ENCODE measurements at regions not wholly inside any gene's neighbourhood (a gene's known extent, or its start where the extent isn't known, plus 50 kb on each side); places are given as distances from the start of the nearest gene placed in this dataset.

- no peak overlapping the region for H3K4me3 ChIP-seq
These were observed 366.5 kb upstream of the CCDC196 start for GRCh38 chr14:66119606-66120231.

DNA sequence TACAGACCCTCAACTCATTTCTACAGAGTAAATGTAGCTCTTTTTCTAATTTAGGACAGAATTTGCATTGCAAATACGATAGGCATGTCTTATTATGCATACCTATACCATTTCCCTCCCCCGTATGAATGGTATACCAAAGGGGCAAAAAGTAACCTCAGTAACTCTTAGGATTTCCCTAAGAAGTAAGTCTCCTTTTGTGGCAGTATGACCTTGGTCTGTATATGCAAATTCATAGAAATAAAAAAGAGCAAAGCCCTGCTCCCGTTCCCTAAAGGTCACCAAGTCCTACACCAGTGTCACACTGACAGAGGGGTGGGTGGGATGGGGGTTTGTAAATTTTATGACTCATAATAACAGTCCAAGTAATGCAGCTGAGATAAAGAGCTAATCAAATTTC is 365.8 kb upstream of the CCDC196 start:
- no peak for DNase-seq
- Histone ChIP-seq H3K36me3 (ENCODE audit: control insufficient read depth in 4 of 4, insufficient read depth in 4 of 4, low read length in 4 of 4) (no peaks in the 10 kb centered on the region), H3K9ac (ENCODE audit: insufficient read depth in 1 of 2, low read length in 2 of 2) (no peak overlapping the region), H3K27ac (ENCODE audit: low read depth in 1 of 2, low read length in 1 of 2) (no peak overlapping the region), H3K4me3 (no peak overlapping the region), H3K27me3 (ENCODE audit: control insufficient read depth in 3 of 3, insufficient read depth in 3 of 3, low read length in 2 of 3) (no peaks in the 10 kb centered on the region), H3K9me3 (ENCODE audit: control insufficient read depth in 4 of 4, insufficient read depth in 3 of 4, low read length in 3 of 4) (no peaks in the 10 kb centered on the region), H3K4me1 (ENCODE audit: control insufficient read depth in 5 of 5, insufficient read depth in 5 of 5, low read length in 5 of 5) (no peaks in the 10 kb centered on the region)
- 85 to 86% methylated on average over 3 of the region's 3 CpGs for WGBS, 2 donors
- TF ChIP-seq CTCF (IDR thresholded peaks at IDR 0.05; ENCODE audit: control extremely low read depth, extremely low read depth) = no peak
- ATAC-seq (ENCODE audit: insufficient read depth, low FRiP score) = no peak

More at GRCh38 chr14:66119606-66120231, 366.5 kb upstream of the CCDC196 start:
- Histone ChIP-seq H3K9me3 (ENCODE audit: control insufficient read depth in 4 of 4, insufficient read depth in 3 of 4, low read length in 3 of 4) (no peaks in the 10 kb centered on the region), H3K27me3 (ENCODE audit: control insufficient read depth in 3 of 3, insufficient read depth in 3 of 3, low read length in 2 of 3) (no peaks in the 10 kb centered on the region), H3K4me1 (ENCODE audit: control insufficient read depth in 5 of 5, insufficient read depth in 5 of 5, low read length in 5 of 5) (no peaks in the 10 kb centered on the region), H3K9ac (ENCODE audit: insufficient read depth in 1 of 2, low read length in 2 of 2) (no peak overlapping the region), H3K36me3 (ENCODE audit: control insufficient read depth in 4 of 4, insufficient read depth in 4 of 4, low read length in 4 of 4) (no peaks in the 10 kb centered on the region), H3K27ac (ENCODE audit: low read depth in 1 of 2, low read length in 1 of 2) (no peak overlapping the region)
- TF ChIP-seq CTCF (IDR thresholded peaks at IDR 0.05; ENCODE audit: control extremely low read depth, extremely low read depth) = no peak
- no peak for ATAC-seq (ENCODE audit: insufficient read depth, low FRiP score)
- 90 to 96% methylated on average over 5 of the region's 5 CpGs for WGBS, 2 donors
- no peak for DNase-seq

DNA sequence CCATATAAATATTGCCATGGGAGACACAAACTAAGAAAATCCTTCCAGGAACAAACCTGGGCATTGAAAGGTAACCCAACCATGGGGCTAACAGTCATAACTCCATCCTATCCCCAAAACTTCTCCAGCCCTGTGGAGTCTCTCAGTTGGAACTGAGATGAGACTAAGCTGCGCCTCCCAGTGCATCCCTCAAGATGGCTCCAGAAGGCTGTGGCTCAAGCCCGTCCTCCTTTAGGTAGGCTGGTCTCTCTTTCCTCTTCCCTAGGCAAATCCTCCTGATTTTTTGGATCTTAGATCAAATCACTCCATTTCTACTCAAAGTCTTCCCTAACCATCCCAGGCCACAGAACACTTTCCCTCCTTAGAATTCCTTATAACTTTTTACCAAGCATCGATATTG is 364.3 kb upstream of the CCDC196 start:
- Histone ChIP-seq H3K4me1 (ENCODE audit: control insufficient read depth in 5 of 5, insufficient read depth in 5 of 5, low read length in 5 of 5) (no peaks in the 10 kb centered on the region), H3K27ac (ENCODE audit: low read depth in 1 of 2, low read length in 1 of 2) (no peak overlapping the region), H3K27me3 (ENCODE audit: control insufficient read depth in 3 of 3, insufficient read depth in 3 of 3, low read length in 2 of 3) (no peaks in the 10 kb centered on the region), H3K36me3 (ENCODE audit: control insufficient read depth in 4 of 4, insufficient read depth in 4 of 4, low read length in 4 of 4) (no peaks in the 10 kb centered on the region), H3K9ac (ENCODE audit: insufficient read depth in 1 of 2, low read length in 2 of 2) (no peak overlapping the region), H3K4me3 (no peak overlapping the region), H3K9me3 (ENCODE audit: control insufficient read depth in 4 of 4, insufficient read depth in 3 of 4, low read length in 3 of 4) (no peaks in the 10 kb centered on the region)
- no peak for TF ChIP-seq CTCF (IDR thresholded peaks at IDR 0.05; ENCODE audit: control extremely low read depth, extremely low read depth)
- 93% methylated on average over 3 of the region's 3 CpGs for WGBS, 2 donors
- DNase-seq (no peak), ATAC-seq (ENCODE audit: insufficient read depth, low FRiP score) (no peak)

DNA sequence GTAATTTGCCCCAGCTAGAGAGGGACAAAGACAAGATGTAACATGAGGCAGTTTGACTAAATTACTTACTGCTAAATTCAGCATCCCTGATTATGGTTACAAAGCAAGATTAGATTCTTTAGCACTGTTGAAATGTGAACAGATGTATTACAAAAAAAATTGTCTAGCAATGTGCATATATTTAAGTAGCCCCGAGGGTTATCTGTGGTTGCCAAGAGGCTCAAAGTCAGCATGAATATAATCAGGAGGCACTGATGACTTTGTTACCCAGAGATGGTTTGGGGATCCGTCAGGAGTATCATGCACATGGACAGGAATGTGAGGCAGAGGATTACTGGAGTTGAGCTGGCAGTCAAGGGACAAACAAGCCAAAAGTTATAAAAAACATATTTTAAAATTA is 356.9 kb upstream of the CCDC196 start:
- WGBS, 2 donors = 81 to 88% methylated on average over 2 of the region's 2 CpGs

More for the DNA sequence above, 356.9 kb upstream of the CCDC196 start:
- no peak for TF ChIP-seq CTCF (IDR thresholded peaks at IDR 0.05; ENCODE audit: control extremely low read depth, extremely low read depth)
- H3K9me3 ChIP-seq (ENCODE audit: control insufficient read depth in 4 of 4, insufficient read depth in 3 of 4, low read length in 3 of 4) = no peaks in the 10 kb centered on the region
- H3K4me1 ChIP-seq (ENCODE audit: control insufficient read depth in 5 of 5, insufficient read depth in 5 of 5, low read length in 5 of 5) = peaks cover 0 to 1% (median 0%) of the 10 kb centered on the region in 5 donors
- DNase-seq (no peak), ATAC-seq (ENCODE audit: insufficient read depth, low FRiP score) (no peak)
- H3K9ac ChIP-seq (ENCODE audit: insufficient read depth in 1 of 2, low read length in 2 of 2) = no peak overlapping the region
- no peaks in the 10 kb centered on the region for H3K36me3 ChIP-seq (ENCODE audit: control insufficient read depth in 4 of 4, insufficient read depth in 4 of 4, low read length in 4 of 4)
- H3K27ac ChIP-seq (ENCODE audit: low read depth in 1 of 2, low read length in 1 of 2) = no peak overlapping the region
- no peak overlapping the region for H3K4me3 ChIP-seq
- no peaks in the 10 kb centered on the region for H3K27me3 ChIP-seq (ENCODE audit: control insufficient read depth in 3 of 3, insufficient read depth in 3 of 3, low read length in 2 of 3)
